Tibial artery (tissue), 4 donors: ENCODE measurements at regions not wholly inside any gene's neighbourhood (a gene's known extent, or its start where the extent isn't known, plus 50 kb on each side); places are given as distances from the start of the nearest gene placed in this dataset.

ENCODE experiments used
- DNase-seq, 2 donors: peaks; one replicate each; pipeline ENCODE4 v3.0.0-alpha.2; 2019
- H3K27ac ChIP-seq, 2 donors: fragments of 200-600 bp; sonication (generic) in 1 of 2; 1 replicate in 1 of 2; 2 replicates in 1 of 2; pipeline ENCODE4 v1.5.1; 2018 to 2019; ENCODE audit warnings: mild to moderate bottlenecking in 1 of 2
- H3K27me3 ChIP-seq, 2 donors: fragments of 200-600 bp; sonication (generic) in 1 of 2; one replicate each; pipeline versions ENCODE4 v1.5.1 to v1.6.0; 2016 to 2019
- H3K36me3 ChIP-seq, 3 donors: fragments of 200-600 bp; sonication (generic) in 2 of 3; one replicate each; pipeline ENCODE4 v1.5.1; 2016 to 2019; ENCODE audit warnings: mild to moderate bottlenecking in 2 of 3
- H3K4me1 ChIP-seq, 4 donors: fragments of 200-600 bp; sonication (generic) in 2 of 4; 1 replicate in 3 of 4; 2 replicates in 1 of 4; pipeline ENCODE4 v1.5.1; 2016 to 2019
- H3K4me3 ChIP-seq, 2 donors: fragments of 200-600 bp; sonication (generic) in 1 of 2; 1 replicate in 1 of 2; 2 replicates in 1 of 2; pipeline ENCODE4 v1.5.1; 2018 to 2019; ENCODE audit warnings: mild to moderate bottlenecking in 2 of 2
- H3K9me3 ChIP-seq, 3 donors: fragments of 200-600 bp; sonication (generic) in 1 of 3; one replicate each; pipeline ENCODE4 v1.5.1; 2016 to 2019
- intact Hi-C: fragments of 100-400 bp; cut with DNase I; formaldehyde crosslinking; loops from one replicate; pipeline ENCODE4 v1.15.0; 2023; ENCODE audit warnings: low total_unique reads
- TF ChIP-seq, protein P1 (sequence below), 2 experiments: fragments of 200-600 bp in 1 of 2; fragments of 450-650 bp in 1 of 2; IDR thresholded peaks; one replicate each; pipeline ENCODE4 v1.5.1; 2017 to 2019; ENCODE audit warnings: antibody characterized with exemption in 2 of 2, mild to moderate bottlenecking in 1 of 2, moderate library complexity in 1 of 2

GRCh38 chr2:88834376-88834775 lies 142.9 kb downstream of the RPIA start:
- TF ChIP-seq, protein P1, sequence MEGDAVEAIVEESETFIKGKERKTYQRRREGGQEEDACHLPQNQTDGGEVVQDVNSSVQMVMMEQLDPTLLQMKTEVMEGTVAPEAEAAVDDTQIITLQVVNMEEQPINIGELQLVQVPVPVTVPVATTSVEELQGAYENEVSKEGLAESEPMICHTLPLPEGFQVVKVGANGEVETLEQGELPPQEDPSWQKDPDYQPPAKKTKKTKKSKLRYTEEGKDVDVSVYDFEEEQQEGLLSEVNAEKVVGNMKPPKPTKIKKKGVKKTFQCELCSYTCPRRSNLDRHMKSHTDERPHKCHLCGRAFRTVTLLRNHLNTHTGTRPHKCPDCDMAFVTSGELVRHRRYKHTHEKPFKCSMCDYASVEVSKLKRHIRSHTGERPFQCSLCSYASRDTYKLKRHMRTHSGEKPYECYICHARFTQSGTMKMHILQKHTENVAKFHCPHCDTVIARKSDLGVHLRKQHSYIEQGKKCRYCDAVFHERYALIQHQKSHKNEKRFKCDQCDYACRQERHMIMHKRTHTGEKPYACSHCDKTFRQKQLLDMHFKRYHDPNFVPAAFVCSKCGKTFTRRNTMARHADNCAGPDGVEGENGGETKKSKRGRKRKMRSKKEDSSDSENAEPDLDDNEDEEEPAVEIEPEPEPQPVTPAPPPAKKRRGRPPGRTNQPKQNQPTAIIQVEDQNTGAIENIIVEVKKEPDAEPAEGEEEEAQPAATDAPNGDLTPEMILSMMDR (IDR thresholded peaks at IDR 0.05): no peak
- no peak overlapping the region for H3K27ac ChIP-seq
- intact Hi-C loops: no loop called here
- DNase-seq: no peak
- no peaks in the 10 kb centered on the region for H3K36me3 ChIP-seq
- peaks cover 0 to 6% of the 10 kb centered on the region in 2 donors for H3K27me3 ChIP-seq
- no peaks in the 10 kb centered on the region for H3K4me1 ChIP-seq
- no peaks in the 10 kb centered on the region for H3K9me3 ChIP-seq
- H3K4me3 ChIP-seq: no peak overlapping the region

DNA sequence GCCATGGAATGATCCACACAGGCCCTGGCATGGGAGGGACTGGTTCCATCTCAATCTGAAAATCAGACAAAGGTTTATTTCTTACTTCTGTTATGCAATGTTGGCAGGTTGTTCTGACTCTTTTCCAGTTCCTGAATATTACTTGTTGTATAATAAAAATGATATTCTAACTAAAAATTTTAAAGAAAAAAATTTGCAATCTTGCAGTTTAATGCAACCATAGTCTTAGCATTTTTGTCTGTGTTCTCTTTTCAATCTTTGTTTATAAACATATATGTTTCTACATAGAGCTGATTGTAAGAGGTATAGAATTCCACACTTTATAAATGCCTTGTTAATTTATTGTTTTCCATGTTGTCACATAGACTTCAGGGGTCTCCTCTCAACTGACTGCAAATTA lies 143.4 kb downstream of the RPIA start:
- DNase-seq: no peak
- no peak overlapping the region for H3K27ac ChIP-seq
- H3K27me3 ChIP-seq: peaks cover 0 to 6% of the 10 kb centered on the region in 2 donors
- no peaks in the 10 kb centered on the region for H3K4me1 ChIP-seq
- H3K4me3 ChIP-seq: no peak overlapping the region
- TF ChIP-seq, protein P1 (IDR thresholded peaks at IDR 0.05): no peak
- intact Hi-C loops: no loop called here
- H3K36me3 ChIP-seq: no peaks in the 10 kb centered on the region
- H3K9me3 ChIP-seq: no peaks in the 10 kb centered on the region

DNA sequence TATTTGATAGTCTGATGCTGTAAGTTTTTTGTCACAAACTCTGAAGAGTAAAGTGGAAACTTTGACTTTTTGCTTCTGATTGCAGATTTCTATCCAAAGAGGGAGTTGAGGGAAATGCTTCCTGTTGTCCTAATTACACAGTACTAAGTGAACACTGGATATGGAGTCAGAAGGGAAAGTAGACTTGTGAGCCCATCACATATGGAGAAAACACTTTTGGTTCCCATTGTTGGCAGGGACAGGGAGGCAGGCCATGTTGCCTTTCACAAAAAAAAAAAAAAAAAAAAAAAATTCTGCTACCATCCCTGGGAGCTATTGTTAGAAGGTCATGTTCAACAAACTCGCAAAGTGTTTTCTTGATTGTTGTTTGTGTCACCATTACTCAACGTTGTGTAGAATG lies 144.3 kb downstream of the RPIA start:
- Histone ChIP-seq H3K4me1 (no peaks in the 10 kb centered on the region), H3K4me3 (no peak overlapping the region), H3K27ac (no peak overlapping the region), H3K36me3 (no peaks in the 10 kb centered on the region), H3K9me3 (no peaks in the 10 kb centered on the region), H3K27me3 (peaks cover 0 to 4% of the 10 kb centered on the region in 2 donors)
- no peak for DNase-seq
- TF ChIP-seq, protein P1 (IDR thresholded peaks at IDR 0.05): no peak
- intact Hi-C loops: no loop called here

DNA sequence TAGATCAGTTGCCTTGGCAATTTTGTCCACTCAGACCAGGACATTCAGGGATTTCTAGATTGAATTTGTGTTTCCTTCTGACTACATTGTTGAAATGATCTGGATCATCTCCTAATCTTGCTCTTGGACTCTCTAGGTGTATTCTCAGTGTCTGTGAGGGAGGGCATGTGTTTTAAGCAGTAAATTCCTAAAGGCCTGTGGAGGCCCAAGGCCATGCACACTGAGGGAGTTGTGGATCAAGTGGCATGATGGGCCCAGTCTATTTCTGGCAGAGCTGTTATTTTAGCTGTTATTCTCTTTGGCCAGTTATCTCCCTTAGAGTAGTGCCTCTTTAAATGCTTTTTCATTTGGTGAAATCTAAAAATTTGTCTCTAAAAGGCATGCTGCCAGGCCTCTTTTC lies 144.9 kb downstream of the RPIA start:
- TF ChIP-seq, protein P1 (IDR thresholded peaks at IDR 0.05): no peak
- intact Hi-C loops: no loop called here
- Histone ChIP-seq H3K9me3 (no peaks in the 10 kb centered on the region), H3K36me3 (no peaks in the 10 kb centered on the region), H3K4me1 (no peaks in the 10 kb centered on the region), H3K27me3 (peaks cover 0 to 4% of the 10 kb centered on the region in 2 donors), H3K27ac (no peak overlapping the region), H3K4me3 (no peak overlapping the region)
- no peak for DNase-seq

DNA sequence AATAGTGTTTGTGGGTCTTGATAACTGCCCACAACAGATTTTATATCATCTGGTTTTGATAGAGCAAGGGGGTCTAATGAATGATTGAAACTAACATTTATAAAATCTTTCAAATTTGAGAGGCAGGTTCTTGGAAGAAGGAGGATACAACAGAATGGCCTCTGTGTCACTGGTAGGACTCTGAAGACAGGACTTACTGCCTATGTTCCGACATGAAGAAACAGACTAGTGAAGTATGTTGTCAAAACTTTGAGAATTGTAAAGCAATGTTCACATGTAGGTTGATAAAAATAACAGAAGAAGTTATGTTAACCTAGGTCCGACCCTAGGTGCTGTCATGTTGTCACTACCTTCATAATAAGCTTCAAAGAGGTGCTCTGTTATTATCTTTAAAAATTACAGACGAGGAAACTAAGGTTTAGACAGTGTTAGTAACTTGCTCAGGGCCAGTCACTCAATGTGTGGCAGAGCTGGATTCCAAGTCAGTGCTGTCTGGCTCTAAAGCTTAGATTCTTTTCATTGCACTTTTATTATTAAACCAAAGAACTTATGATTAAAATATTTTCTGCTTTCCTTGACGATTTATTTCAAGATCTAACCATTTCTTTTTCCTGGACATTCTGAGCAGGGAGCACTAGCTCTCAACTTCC lies 146.2 kb downstream of the RPIA start:
- TF ChIP-seq, protein P1 (IDR thresholded peaks at IDR 0.05): no peak
- DNase-seq: no peak
- Histone ChIP-seq H3K27ac (no peak overlapping the region), H3K9me3 (no peaks in the 10 kb centered on the region), H3K4me3 (no peak overlapping the region), H3K4me1 (no peaks in the 10 kb centered on the region), H3K36me3 (no peaks in the 10 kb centered on the region), H3K27me3 (no peaks in the 10 kb centered on the region)
- intact Hi-C loops: no loop called here
